Epithelial cell of prostate (primary cell): ENCODE measurements at regions not wholly inside any gene's neighbourhood (a gene's known extent, or its start where the extent isn't known, plus 50 kb on each side); places are given as distances from the start of the nearest gene placed in this dataset.
"Not testable (repeated sequence)": the region's sequence is repeated elsewhere in the genome, so short reads cannot be mapped to it uniquely, and the experiment has no call there.

Experiments
- DNase-seq: peaks from one replicate; pipeline ENCODE4 v3.0.0-alpha.2; 2011; ENCODE audit warnings: low read depth, low spot score
- H3K27ac ChIP-seq: fragments of 450-650 bp; 2 replicates; pipeline ENCODE4 v1.5.1; 2017; ENCODE audit warnings: mild to moderate bottlenecking

GRCh38 chr14:30348445-30348844, 210.5 kb upstream of the G2E3 start:
- H3K27ac ChIP-seq: no peak overlapping the region
- DNase-seq: no peak

- no peak overlapping the region for H3K27ac ChIP-seq
- DNase-seq: no peak
These were observed 209.4 kb upstream of the G2E3 start for GRCh38 chr14:30349520-30349919.

GRCh38 chr14:30354439-30354838, 204.5 kb upstream of the G2E3 start:
- DNase-seq: no peak
- H3K27ac ChIP-seq: no peak overlapping the region

GRCh38 chr14:30355431-30355913, 203.5 kb upstream of the G2E3 start:
- H3K27ac ChIP-seq: no peak overlapping the region
- DNase-seq: no peak

GRCh38 chr14:30356438-30357202, 202.3 kb upstream of the G2E3 start:
- H3K27ac ChIP-seq: no peak overlapping the region

GRCh38 chr14:30357791-30358190, 201.2 kb upstream of the G2E3 start:
- no peak for DNase-seq
- H3K27ac ChIP-seq: no peak overlapping the region

More at GRCh38 chr14:30356438-30357202, 202.3 kb upstream of the G2E3 start:
- no peak for DNase-seq

GRCh38 chr14:30362369-30363218, 196.4 kb upstream of the G2E3 start:
- DNase-seq: no peak
- no peak overlapping the region for H3K27ac ChIP-seq

- not testable (repeated sequence) for H3K27ac ChIP-seq, DNase-seq
These were observed 195.6 kb upstream of the G2E3 start for GRCh38 chr14:30363219-30363880.

GRCh38 chr14:30369502-30370180, 189.3 kb upstream of the G2E3 start:
- no peak overlapping the region for H3K27ac ChIP-seq
- DNase-seq: no peak

GRCh38 chr14:30373053-30373452, 185.9 kb upstream of the G2E3 start:
- DNase-seq: no peak
- no peak overlapping the region for H3K27ac ChIP-seq

GRCh38 chr14:30373526-30373925, 185.4 kb upstream of the G2E3 start:
- DNase-seq: no peak
- no peak overlapping the region for H3K27ac ChIP-seq

- no peak overlapping the region for H3K27ac ChIP-seq
- no peak for DNase-seq
These were observed 183.6 kb upstream of the G2E3 start for GRCh38 chr14:30375296-30375892.

- no peak overlapping the region for H3K27ac ChIP-seq
- no peak for DNase-seq
These were observed 177.0 kb upstream of the G2E3 start for GRCh38 chr14:30381861-30382480.

- DNase-seq: no peak
These were observed 173.0 kb upstream of the G2E3 start for GRCh38 chr14:30385925-30386324.

GRCh38 chr14:30387871-30388270, 171.1 kb upstream of the G2E3 start:
- no peak overlapping the region for H3K27ac ChIP-seq
- DNase-seq: no peak

More at GRCh38 chr14:30385925-30386324, 173.0 kb upstream of the G2E3 start:
- H3K27ac ChIP-seq: no peak overlapping the region

GRCh38 chr14:30389134-30389876, 169.7 kb upstream of the G2E3 start:
- DNase-seq: peak; percentile 10
- no peak overlapping the region for H3K27ac ChIP-seq

GRCh38 chr14:30389877-30390385, 169.0 kb upstream of the G2E3 start:
- no peak for DNase-seq
- no peak overlapping the region for H3K27ac ChIP-seq

- no peak overlapping the region for H3K27ac ChIP-seq
- no peak for DNase-seq
These were observed 163.9 kb upstream of the G2E3 start for GRCh38 chr14:30395065-30395464.
